Heart left ventricle (tissue), 16 donors: ENCODE measurements at regions not wholly inside any gene's neighbourhood (a gene's known extent, or its start where the extent isn't known, plus 50 kb on each side); places are given as distances from the start of the nearest gene placed in this dataset.

Experiments
- ATAC-seq, 4 donors: fragments of 200-7000 bp; cut with Tn5 transposase; one replicate each; pipeline ENCODE4 v1.9.1; 2020 to 2022; ENCODE audit warnings: moderate library complexity in 4 of 4, mild to moderate bottlenecking in 3 of 4, moderate number of reproducible peaks in 1 of 4
- DNase-seq, 5 donors: peaks; one replicate each; pipeline ENCODE4 v3.0.0-alpha.2; 2020
- H3K27ac ChIP-seq, 12 donors: fragments of 200-600 bp; sonication (generic) in 4 of 12; one replicate each; pipeline versions ENCODE4 v1.5.0 to v1.8.0; 2016 to 2022; ENCODE audit warnings: mild to moderate bottlenecking in 2 of 12
- H3K27me3 ChIP-seq, 9 donors: fragments of 200-600 bp; sonication (generic) in 2 of 9; one replicate each; pipeline versions ENCODE4 v1.5.1 to v1.8.0; 2016 to 2022; ENCODE audit warnings: mild to moderate bottlenecking in 3 of 9
- H3K36me3 ChIP-seq, 9 donors: fragments of 200-600 bp; sonication (generic) in 2 of 9; one replicate each; pipeline versions ENCODE4 v1.5.0 to v1.8.0; 2018 to 2022; ENCODE audit warnings: mild to moderate bottlenecking in 2 of 9
- H3K4me1 ChIP-seq, 12 donors: fragments of 200-600 bp; sonication (generic) in 4 of 12; one replicate each; pipeline versions ENCODE4 v1.5.0 to v1.8.0; 2016 to 2022; ENCODE audit warnings: mild to moderate bottlenecking in 3 of 12
- H3K4me3 ChIP-seq, 12 donors: fragments of 200-600 bp; sonication (generic) in 4 of 12; one replicate each; pipeline versions ENCODE4 v1.5.0 to v1.8.0; 2017 to 2022; ENCODE audit warnings: mild to moderate bottlenecking in 9 of 12, moderate library complexity in 4 of 12
- H3K9me3 ChIP-seq, 12 donors: fragments of 200-600 bp; sonication (generic) in 4 of 12; one replicate each; pipeline versions ENCODE4 v1.5.0 to v1.8.0; 2016 to 2022; ENCODE audit warnings: mild to moderate bottlenecking in 1 of 12
- POLR2A ChIP-seq, 2 donors: fragments of 450-650 bp; IDR thresholded peaks; one replicate each; pipeline ENCODE4 v1.6.1; 2017; ENCODE audit warnings: antibody characterized with exemption in 2 of 2, mild to moderate bottlenecking in 2 of 2, moderate library complexity in 2 of 2
- WGBS, 4 donors: extraction: QIAGEN DNeasy Blood & Tissue Kit in 2 of 4; methylation state at CpG; one replicate each; pipeline versions ENCODE4 v1.1.5 to v1.1.7; 2013 to 2018; 5-methylcytosine and 5-hydroxymethylcytosine counted together
- intact Hi-C, 10 donors: fragments of 100-400 bp; cut with DNase I; formaldehyde crosslinking; loops; one replicate each; pipeline versions ENCODE4 v1.11.1 to v1.14.2; 2022
- TF ChIP-seq, protein P1 (sequence below), 12 donors: fragments of 200-600 bp; sonication (generic) in 4 of 12; IDR thresholded peaks; one replicate each; pipeline versions ENCODE4 v1.5.0 to v1.8.0; 2018 to 2022; ENCODE audit warnings: antibody characterized with exemption in 12 of 12, mild to moderate bottlenecking in 5 of 12
- donor health status: ischemic (EF 13 %, LVEDD 7.1; RV severe dilation, severe dysfunction).
- donor health status: healthy with polysubstance abuse.
- donor health status: DM: no; HTN: yes; CAD: no.
- donor health status: DM: no; HTN: no; CAD: no.
- donor health status: ischemic (EF 25% LVEDD 6.9; RV normal size, moderate dysfunction).
- donor health status: ischemic (EF 25% LVEDD 5.7; RV mildly dilated, moderate dysfunction).
- donor health status: healthy.
- donor health status: DM: yes; HTN: yes; CAD: no.
- donor health status: ischemic (EF 35%, LVEDD 5.7; RV mildly dilated, moderate dysfunction).
- donor health status: nonischemic (EF 11% LVEDD 7.7; RV severe dilation, severe dysfunction).
- donor health status: DM: yes; HTN: yes; CAD: no.
- donor health status: PGD.
- donor health status: ischemic (EF 29% LVEDD 5.4; RV normal size, mild dysfunction).
- donor health status: nonischemic (EF 23%, LVEDD 6.1; RV moderate dilation, normal function).

DNA sequence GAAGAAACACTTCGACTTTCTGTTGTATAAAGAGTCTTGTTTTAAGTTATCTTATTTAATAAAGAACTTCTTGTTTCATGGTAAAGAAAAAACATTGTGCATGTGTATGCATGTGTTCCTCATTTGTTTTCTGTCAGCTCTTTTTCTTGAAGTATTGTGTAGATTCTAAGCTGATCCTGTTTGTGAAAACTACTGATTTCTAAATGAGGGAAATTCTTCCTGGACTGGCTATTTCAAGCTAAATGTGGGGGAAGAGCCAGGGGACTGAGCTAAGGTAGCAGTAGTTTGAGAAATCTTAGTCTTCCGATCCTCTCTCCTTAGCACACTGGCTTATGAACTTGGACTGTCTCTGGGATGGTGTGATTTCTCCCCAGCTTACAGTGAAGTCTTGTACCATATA lies 56.4 kb upstream of the RBMS1 start:
- TF ChIP-seq, protein P1, sequence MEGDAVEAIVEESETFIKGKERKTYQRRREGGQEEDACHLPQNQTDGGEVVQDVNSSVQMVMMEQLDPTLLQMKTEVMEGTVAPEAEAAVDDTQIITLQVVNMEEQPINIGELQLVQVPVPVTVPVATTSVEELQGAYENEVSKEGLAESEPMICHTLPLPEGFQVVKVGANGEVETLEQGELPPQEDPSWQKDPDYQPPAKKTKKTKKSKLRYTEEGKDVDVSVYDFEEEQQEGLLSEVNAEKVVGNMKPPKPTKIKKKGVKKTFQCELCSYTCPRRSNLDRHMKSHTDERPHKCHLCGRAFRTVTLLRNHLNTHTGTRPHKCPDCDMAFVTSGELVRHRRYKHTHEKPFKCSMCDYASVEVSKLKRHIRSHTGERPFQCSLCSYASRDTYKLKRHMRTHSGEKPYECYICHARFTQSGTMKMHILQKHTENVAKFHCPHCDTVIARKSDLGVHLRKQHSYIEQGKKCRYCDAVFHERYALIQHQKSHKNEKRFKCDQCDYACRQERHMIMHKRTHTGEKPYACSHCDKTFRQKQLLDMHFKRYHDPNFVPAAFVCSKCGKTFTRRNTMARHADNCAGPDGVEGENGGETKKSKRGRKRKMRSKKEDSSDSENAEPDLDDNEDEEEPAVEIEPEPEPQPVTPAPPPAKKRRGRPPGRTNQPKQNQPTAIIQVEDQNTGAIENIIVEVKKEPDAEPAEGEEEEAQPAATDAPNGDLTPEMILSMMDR (IDR thresholded peaks at IDR 0.05): no peak
- no peak for TF ChIP-seq POLR2A (IDR thresholded peaks at IDR 0.05)
- Histone ChIP-seq H3K27ac (no peak overlapping the region), H3K9me3 (peaks cover 0 to 25% (median 0%) of the 10 kb centered on the region in 12 donors), H3K27me3 (no peaks in the 10 kb centered on the region), H3K4me1 (peaks cover 0 to 22% (median 5%) of the 10 kb centered on the region in 12 donors), H3K4me3 (no peak overlapping the region), H3K36me3 (no peaks in the 10 kb centered on the region)
- 87 to 92% (median 89%) methylated on average over 2 of the region's 2 CpGs for WGBS, 4 donors
- ATAC-seq (no peak), DNase-seq (no peak)
- intact Hi-C loops: no loop called here

GRCh38 chr2:160551259-160551658 lies 57.7 kb upstream of the RBMS1 start:
- H3K27me3 ChIP-seq: no peaks in the 10 kb centered on the region
- DNase-seq (no peak), ATAC-seq (peak in 2 of 4 donors; percentile 39 to 48)
- peaks cover 0 to 25% (median 0%) of the 10 kb centered on the region in 12 donors for H3K9me3 ChIP-seq
- WGBS, 4 donors: 36 to 46% (median 38%) methylated on average over 4 of the region's 4 CpGs
- no peaks in the 10 kb centered on the region for H3K36me3 ChIP-seq
- no peak overlapping the region for H3K4me3 ChIP-seq
- intact Hi-C loops: no loop called here
- no peak overlapping the region for H3K27ac ChIP-seq
- peaks cover 0 to 22% (median 5%) of the 10 kb centered on the region in 12 donors for H3K4me1 ChIP-seq
- TF ChIP-seq, protein P1 (IDR thresholded peaks at IDR 0.05): peak in 2 of 12 donors; percentile 15 to 22
- no peak for TF ChIP-seq POLR2A (IDR thresholded peaks at IDR 0.05)

- DNase-seq: no peak
- 95 to 97% (median 95%) methylated on average over 6 of the region's 6 CpGs for WGBS, 4 donors
- H3K4me3 ChIP-seq: no peak overlapping the region
- no peaks in the 10 kb centered on the region for H3K27me3 ChIP-seq
- H3K4me1 ChIP-seq: peaks cover 0 to 17% (median 4%) of the 10 kb centered on the region in 12 donors
- no peak for TF ChIP-seq POLR2A (IDR thresholded peaks at IDR 0.05)
- TF ChIP-seq, protein P1 (IDR thresholded peaks at IDR 0.05): no peak
- no peak overlapping the region for H3K27ac ChIP-seq
- no peak for ATAC-seq
- intact Hi-C loops: no loop called here
- peaks cover 0 to 4% (median 0%) of the 10 kb centered on the region in 12 donors for H3K9me3 ChIP-seq
- H3K36me3 ChIP-seq: no peaks in the 10 kb centered on the region
These were observed 61.9 kb upstream of the RBMS1 start for GRCh38 chr2:160555420-160556071.

- H3K27ac ChIP-seq: no peak overlapping the region
These were observed 64.3 kb upstream of the RBMS1 start for GRCh38 chr2:160557903-160558302.

More at GRCh38 chr2:160557903-160558302, 64.3 kb upstream of the RBMS1 start:
- Histone ChIP-seq H3K27me3 (no peaks in the 10 kb centered on the region), H3K9me3 (peaks cover 0 to 4% (median 0%) of the 10 kb centered on the region in 12 donors), H3K4me3 (no peak overlapping the region), H3K4me1 (peaks cover 0 to 11% (median 0%) of the 10 kb centered on the region in 12 donors), H3K36me3 (no peaks in the 10 kb centered on the region)
- no peak for TF ChIP-seq POLR2A (IDR thresholded peaks at IDR 0.05)
- TF ChIP-seq, protein P1 (IDR thresholded peaks at IDR 0.05): no peak
- no peak for DNase-seq
- ATAC-seq: no peak
- intact Hi-C loops: no loop called here
- WGBS, 4 donors: 61 to 99% (median 98%) methylated on average over 3 of the region's 3 CpGs
